Ishikawa (cell line): ENCODE measurements at regions not wholly inside any gene's neighbourhood (a gene's known extent, or its start where the extent isn't known, plus 50 kb on each side); places are given as distances from the start of the nearest gene placed in this dataset.

ENCODE experiments used
- CREB1 ChIP-seq: IDR thresholded peaks from 2 replicates; pipeline ENCODE4 v1.6.1; 2012; ENCODE audit warnings: low read depth
- EGR1 ChIP-seq: IDR thresholded peaks from 2 replicates; pipeline ENCODE4 v1.6.1; 2012
- EP300 ChIP-seq: IDR thresholded peaks from 2 replicates; pipeline ENCODE4 v1.6.1; 2012; ENCODE audit warnings: borderline replicate concordance
- NFIC ChIP-seq: IDR thresholded peaks from 2 replicates; pipeline ENCODE4 v1.6.1; 2012
- RAD21 ChIP-seq: IDR thresholded peaks from 2 replicates; pipeline ENCODE4 v1.6.1; 2012; ENCODE audit warnings: low read depth
- TAF1 ChIP-seq: IDR thresholded peaks from 2 replicates; pipeline ENCODE4 v1.6.1; 2012; ENCODE audit warnings: low read depth, mild to moderate bottlenecking
- TEAD4 ChIP-seq: IDR thresholded peaks from 2 replicates; pipeline ENCODE4 v1.6.1; 2012
- YY1 ChIP-seq: IDR thresholded peaks from 2 replicates; pipeline ENCODE4 v1.6.1; 2012; ENCODE audit warnings: low read depth
- ZBTB7A ChIP-seq: IDR thresholded peaks from 2 replicates; pipeline ENCODE4 v1.6.1; 2012; ENCODE audit warnings: low read depth

GRCh38 chr6:105578179-105578707, 175.4 kb upstream of the PREP start:
- TF ChIP-seq CREB1: no peak
- no peak for TF ChIP-seq ZBTB7A
- TF ChIP-seq NFIC: no peak
- no peak for TF ChIP-seq RAD21
- TF ChIP-seq TAF1: no peak
- TF ChIP-seq YY1: no peak
- TF ChIP-seq EP300: no peak
- TF ChIP-seq EGR1: no peak
- no peak for TF ChIP-seq TEAD4
